ENCODE measurements at regions not wholly inside any gene's neighbourhood (a gene's known extent, or its start where the extent isn't known, plus 50 kb on each side); places are given as distances from the start of the nearest gene placed in this dataset.

DNA sequence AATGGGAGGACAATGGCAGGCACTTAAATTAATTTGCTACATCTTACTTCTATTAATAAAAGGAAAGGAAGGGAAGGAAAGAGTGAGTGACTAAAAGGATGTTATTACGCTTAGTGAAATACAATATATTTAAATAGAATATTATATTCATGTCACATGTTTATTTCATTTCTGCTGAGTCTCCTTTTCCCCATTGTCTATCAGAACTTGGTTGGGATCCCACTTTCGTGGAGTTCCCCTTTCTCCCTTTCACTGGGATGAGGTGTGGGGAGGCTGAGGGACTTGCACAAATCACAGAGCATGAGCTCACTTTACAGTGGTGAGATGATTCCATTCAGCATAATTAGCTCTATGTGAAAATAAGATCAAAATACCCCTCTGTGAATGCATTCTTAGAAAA, 730.6 kb downstream of the TSN start:
- H3K27me3 ChIP-seq (ENCODE audit: control insufficient read depth, insufficient read depth, low read length, poor library complexity, severe bottlenecking), result no peaks in the 10 kb centered on the region
- H3K4me3 ChIP-seq (ENCODE audit: insufficient read depth, low read depth, low read length), result no peak overlapping the region
- H3K36me3 ChIP-seq (ENCODE audit: control insufficient read depth, insufficient read depth, low read length), result no peaks in the 10 kb centered on the region
- H3K9me3 ChIP-seq (ENCODE audit: control insufficient read depth, low read length), result no peaks in the 10 kb centered on the region
- WGBS, 2 experiments, result 80 to 100% methylated on average over 1 of the region's 2 CpGs
- no peak overlapping the region for H3K27ac ChIP-seq (ENCODE audit: insufficient read depth, low read depth, low read length, poor library complexity, severe bottlenecking)
- no peaks in the 10 kb centered on the region for H3K4me1 ChIP-seq (ENCODE audit: control insufficient read depth, insufficient read depth, low read length)

DNA sequence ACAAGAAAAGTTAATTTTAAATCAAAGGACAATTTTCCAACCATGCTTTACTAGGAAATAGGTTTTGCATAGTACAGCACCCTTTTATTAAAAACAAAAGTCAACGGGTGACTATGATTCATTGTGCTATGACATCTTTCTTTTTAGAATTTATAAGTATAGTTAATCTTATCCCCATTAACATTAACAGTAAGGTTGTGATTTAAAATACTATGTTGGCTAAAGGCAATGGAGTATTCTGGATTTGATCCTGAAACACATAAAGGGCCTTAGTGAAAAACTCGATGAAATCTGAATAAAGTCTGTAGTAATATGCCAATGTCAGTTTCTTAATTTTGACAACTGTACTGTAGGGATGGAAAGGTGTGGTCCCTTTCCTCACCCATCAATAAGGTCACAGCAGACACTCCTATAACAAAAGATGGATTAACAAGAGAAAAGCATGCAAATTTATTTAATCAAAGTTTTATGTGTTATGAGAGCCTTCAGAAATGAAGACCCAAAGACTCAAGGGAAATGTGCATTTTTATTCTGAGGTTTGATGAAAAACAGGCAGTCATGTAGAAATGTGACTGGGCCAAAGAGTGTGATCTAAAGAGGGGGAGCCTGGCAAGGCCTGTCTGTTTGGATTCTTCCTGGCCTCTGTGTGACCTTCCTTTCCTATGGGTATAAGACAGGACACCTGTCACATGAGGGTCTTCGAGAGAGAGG, 731.4 kb downstream of the TSN start:
- Histone ChIP-seq H3K4me1 (ENCODE audit: control insufficient read depth, insufficient read depth, low read length) (no peaks in the 10 kb centered on the region), H3K27me3 (ENCODE audit: control insufficient read depth, insufficient read depth, low read length, poor library complexity, severe bottlenecking) (no peaks in the 10 kb centered on the region), H3K36me3 (ENCODE audit: control insufficient read depth, insufficient read depth, low read length) (no peaks in the 10 kb centered on the region), H3K9me3 (ENCODE audit: control insufficient read depth, low read length) (no peaks in the 10 kb centered on the region), H3K4me3 (ENCODE audit: insufficient read depth, low read depth, low read length) (no peak overlapping the region), H3K27ac (ENCODE audit: insufficient read depth, low read depth, low read length, poor library complexity, severe bottlenecking) (no peak overlapping the region)
- WGBS, 2 experiments, result 89 to 99% methylated on average over 2 of the region's 3 CpGs

DNA sequence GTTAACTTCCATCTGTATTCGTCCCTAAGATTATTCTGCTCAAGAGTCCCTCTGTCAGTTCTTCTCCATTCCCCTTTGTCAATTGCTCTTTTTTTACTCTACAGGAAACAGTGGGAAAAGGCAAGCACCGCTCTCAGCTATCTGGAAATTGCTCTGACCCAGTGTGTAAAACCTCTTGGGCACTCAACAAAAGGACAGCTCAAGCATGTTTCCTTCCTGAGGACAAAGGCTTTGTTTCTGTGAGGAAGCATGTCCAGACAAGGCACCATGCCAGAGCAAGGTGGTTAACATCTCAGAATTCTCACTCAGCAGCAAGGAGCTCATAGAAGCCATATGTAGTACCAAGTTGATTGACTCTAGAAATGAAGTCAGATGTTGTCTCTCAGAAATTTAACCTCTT, 735.6 kb downstream of the TSN start:
- WGBS, 2 experiments, result 92 to 93% methylated on average over 2 of the region's 2 CpGs

DNA sequence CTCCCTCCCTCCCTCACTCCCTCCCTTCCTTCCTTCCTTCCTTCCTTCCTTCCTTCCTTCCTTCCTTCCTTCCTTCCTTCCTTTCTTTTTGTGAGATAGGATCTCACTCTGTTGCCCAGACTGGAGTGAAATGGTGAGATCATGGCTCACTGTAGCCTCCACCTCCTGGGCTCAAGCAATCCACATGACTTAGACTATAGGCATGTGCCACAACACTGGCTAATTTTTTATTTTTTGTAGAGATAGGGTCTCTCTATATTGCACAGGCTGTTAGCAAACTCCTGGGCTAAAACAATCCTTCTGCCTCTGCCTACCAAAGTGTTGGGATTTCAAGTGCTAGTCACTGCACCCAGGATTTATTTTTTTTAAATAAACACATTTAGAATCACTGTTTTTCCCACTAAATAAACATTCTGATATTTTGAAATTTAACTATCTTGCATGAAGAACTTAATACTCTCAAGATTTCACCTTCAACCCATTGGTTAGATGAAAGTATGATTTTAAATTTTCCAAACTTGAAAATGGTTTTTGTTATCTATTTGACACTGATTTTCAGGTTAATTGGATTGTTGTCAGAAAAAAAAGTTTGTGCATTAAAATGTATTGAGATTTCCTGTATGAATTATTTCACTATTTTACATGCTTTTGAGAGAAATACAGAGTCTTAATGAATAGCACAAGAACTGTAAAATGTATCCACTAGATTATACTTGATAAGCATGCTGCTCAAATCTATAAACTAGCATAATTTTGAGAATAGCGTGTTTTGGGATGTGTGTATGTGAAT, 745.1 kb downstream of the TSN start:
- Histone ChIP-seq H3K4me3 (ENCODE audit: insufficient read depth, low read depth, low read length) (no peak overlapping the region), H3K4me1 (ENCODE audit: control insufficient read depth, insufficient read depth, low read length) (no peaks in the 10 kb centered on the region), H3K36me3 (ENCODE audit: control insufficient read depth, insufficient read depth, low read length) (no peaks in the 10 kb centered on the region), H3K9me3 (ENCODE audit: control insufficient read depth, low read length) (no peaks in the 10 kb centered on the region), H3K27ac (ENCODE audit: insufficient read depth, low read depth, low read length, poor library complexity, severe bottlenecking) (no peak overlapping the region), H3K27me3 (ENCODE audit: control insufficient read depth, insufficient read depth, low read length, poor library complexity, severe bottlenecking) (no peaks in the 10 kb centered on the region)
- WGBS, 2 experiments, result 100% methylated on average over 1 of the region's 1 CpG; no CpG with 5 or more reads in 1 of the 2 experiments

More for the DNA sequence above, 735.6 kb downstream of the TSN start:
- Histone ChIP-seq H3K27ac (ENCODE audit: insufficient read depth, low read depth, low read length, poor library complexity, severe bottlenecking) (no peak overlapping the region), H3K4me3 (ENCODE audit: insufficient read depth, low read depth, low read length) (no peak overlapping the region), H3K27me3 (ENCODE audit: control insufficient read depth, insufficient read depth, low read length, poor library complexity, severe bottlenecking) (no peaks in the 10 kb centered on the region), H3K4me1 (ENCODE audit: control insufficient read depth, insufficient read depth, low read length) (no peaks in the 10 kb centered on the region), H3K36me3 (ENCODE audit: control insufficient read depth, insufficient read depth, low read length) (no peaks in the 10 kb centered on the region), H3K9me3 (ENCODE audit: control insufficient read depth, low read length) (peaks cover 3% of the 10 kb centered on the region)

DNA sequence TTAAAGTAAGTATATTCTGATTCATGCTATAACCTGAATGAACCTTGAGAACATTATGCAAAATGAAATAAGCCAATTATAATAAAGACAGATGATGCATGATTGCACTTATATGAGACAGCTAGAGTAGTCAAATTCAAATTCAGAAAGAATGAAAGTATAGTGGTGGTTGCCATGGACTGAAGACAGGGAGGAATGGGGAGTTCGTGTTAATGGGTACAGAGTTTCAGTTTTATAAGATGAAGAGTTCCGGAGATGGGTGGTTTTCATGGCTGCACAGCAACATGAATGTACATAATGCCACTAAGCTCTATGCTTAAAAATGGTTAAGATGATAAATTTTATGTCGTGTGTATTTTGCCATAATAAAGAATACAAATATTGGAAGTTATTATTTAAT, 751.2 kb downstream of the TSN start:
- H3K4me3 ChIP-seq (ENCODE audit: insufficient read depth, low read depth, low read length), result no peak overlapping the region
- H3K4me1 ChIP-seq (ENCODE audit: control insufficient read depth, insufficient read depth, low read length), result no peaks in the 10 kb centered on the region
- no peaks in the 10 kb centered on the region for H3K36me3 ChIP-seq (ENCODE audit: control insufficient read depth, insufficient read depth, low read length)
- H3K27ac ChIP-seq (ENCODE audit: insufficient read depth, low read depth, low read length, poor library complexity, severe bottlenecking), result no peak overlapping the region
- no peaks in the 10 kb centered on the region for H3K27me3 ChIP-seq (ENCODE audit: control insufficient read depth, insufficient read depth, low read length, poor library complexity, severe bottlenecking)
- WGBS, 2 experiments, result 94 to 98% methylated on average over 3 of the region's 3 CpGs
- no peaks in the 10 kb centered on the region for H3K9me3 ChIP-seq (ENCODE audit: control insufficient read depth, low read length)

DNA sequence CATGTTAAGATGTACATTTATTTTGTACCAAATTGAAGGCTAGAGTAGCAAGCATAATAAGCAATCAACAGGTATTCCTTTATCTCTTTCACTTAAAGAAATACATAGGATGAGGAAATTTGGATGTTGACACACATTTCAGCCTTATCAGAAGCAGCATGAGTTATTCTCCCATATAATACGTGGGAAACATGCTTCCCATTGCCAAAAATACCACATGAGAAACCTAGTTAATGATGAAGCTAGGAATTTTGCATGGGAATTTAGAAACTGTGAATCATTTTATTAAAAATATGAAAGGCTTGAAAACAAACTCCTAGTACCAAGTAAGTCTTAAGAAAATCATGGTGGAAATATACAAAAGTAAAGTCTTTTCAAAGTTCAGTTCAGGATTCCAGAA, 751.8 kb downstream of the TSN start:
- Histone ChIP-seq H3K36me3 (ENCODE audit: control insufficient read depth, insufficient read depth, low read length) (no peaks in the 10 kb centered on the region), H3K27ac (ENCODE audit: insufficient read depth, low read depth, low read length, poor library complexity, severe bottlenecking) (no peak overlapping the region), H3K9me3 (ENCODE audit: control insufficient read depth, low read length) (no peaks in the 10 kb centered on the region), H3K4me1 (ENCODE audit: control insufficient read depth, insufficient read depth, low read length) (no peaks in the 10 kb centered on the region), H3K27me3 (ENCODE audit: control insufficient read depth, insufficient read depth, low read length, poor library complexity, severe bottlenecking) (no peaks in the 10 kb centered on the region), H3K4me3 (ENCODE audit: insufficient read depth, low read depth, low read length) (no peak overlapping the region)
- WGBS, 2 experiments, result 100% methylated on average over 1 of the region's 1 CpG; no CpG with 5 or more reads in 1 of the 2 experiments

DNA sequence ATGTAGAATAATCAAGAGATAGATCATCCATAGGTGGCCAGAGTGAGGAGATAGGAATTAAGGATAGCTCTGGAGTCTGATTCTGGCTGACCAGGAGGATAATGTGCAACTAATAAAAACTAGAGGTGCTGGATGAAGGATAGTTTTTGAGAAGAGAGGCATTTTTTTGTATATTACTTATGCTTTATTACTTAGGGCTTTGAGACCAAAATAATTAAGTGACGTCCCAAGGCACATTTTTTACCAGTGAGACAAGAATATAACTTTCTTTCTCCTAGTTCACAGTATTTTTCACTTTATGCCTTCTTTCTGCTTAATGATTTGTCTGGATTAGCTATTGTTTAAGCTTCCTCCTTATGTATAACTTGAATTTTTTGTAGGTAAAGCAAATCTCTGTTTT, 756.6 kb downstream of the TSN start:
- H3K4me3 ChIP-seq (ENCODE audit: insufficient read depth, low read depth, low read length), result no peak overlapping the region
- no peaks in the 10 kb centered on the region for H3K9me3 ChIP-seq (ENCODE audit: control insufficient read depth, low read length)
- peaks cover 11% of the 10 kb centered on the region for H3K4me1 ChIP-seq (ENCODE audit: control insufficient read depth, insufficient read depth, low read length)
- H3K27ac ChIP-seq (ENCODE audit: insufficient read depth, low read depth, low read length, poor library complexity, severe bottlenecking), result no peak overlapping the region
- 100% methylated on average over 1 of the region's 1 CpG for WGBS, 2 experiments
- no peaks in the 10 kb centered on the region for H3K27me3 ChIP-seq (ENCODE audit: control insufficient read depth, insufficient read depth, low read length, poor library complexity, severe bottlenecking)
- H3K36me3 ChIP-seq (ENCODE audit: control insufficient read depth, insufficient read depth, low read length), result no peaks in the 10 kb centered on the region

DNA sequence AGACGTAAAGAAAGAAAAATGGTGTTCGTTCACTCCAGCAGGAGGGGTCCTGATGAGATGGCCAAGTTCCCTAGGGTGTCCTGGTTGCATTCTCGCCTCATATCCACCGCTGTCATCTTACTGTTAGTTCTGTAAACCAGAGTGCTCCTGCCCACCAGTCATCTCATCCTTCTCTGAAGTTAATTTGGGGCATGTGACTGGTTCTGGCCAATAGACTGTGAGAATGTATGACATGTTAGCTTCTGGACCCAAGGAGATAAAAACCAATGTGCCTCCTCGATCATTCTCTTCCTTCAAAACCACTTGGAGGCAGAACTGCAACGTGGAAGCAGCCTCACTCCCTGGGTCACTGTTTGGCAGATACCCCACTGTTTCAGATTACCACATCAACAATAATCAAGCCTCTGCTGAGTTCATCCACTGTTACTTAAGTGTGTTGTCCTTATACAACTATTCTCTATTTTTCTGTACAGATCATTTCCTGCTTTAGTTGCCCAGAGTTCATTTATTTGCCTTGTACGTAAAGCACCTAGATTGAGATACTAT, 759.1 kb downstream of the TSN start:
- H3K4me3 ChIP-seq (ENCODE audit: insufficient read depth, low read depth, low read length), result no peak overlapping the region
- WGBS, 2 experiments, result 84 to 90% methylated on average over 7 of the region's 7 CpGs
- no peaks in the 10 kb centered on the region for H3K36me3 ChIP-seq (ENCODE audit: control insufficient read depth, insufficient read depth, low read length)
- no peak overlapping the region for H3K27ac ChIP-seq (ENCODE audit: insufficient read depth, low read depth, low read length, poor library complexity, severe bottlenecking)
- no peaks in the 10 kb centered on the region for H3K9me3 ChIP-seq (ENCODE audit: control insufficient read depth, low read length)
- H3K4me1 ChIP-seq (ENCODE audit: control insufficient read depth, insufficient read depth, low read length), result peaks cover 16% of the 10 kb centered on the region
- no peaks in the 10 kb centered on the region for H3K27me3 ChIP-seq (ENCODE audit: control insufficient read depth, insufficient read depth, low read length, poor library complexity, severe bottlenecking)

DNA sequence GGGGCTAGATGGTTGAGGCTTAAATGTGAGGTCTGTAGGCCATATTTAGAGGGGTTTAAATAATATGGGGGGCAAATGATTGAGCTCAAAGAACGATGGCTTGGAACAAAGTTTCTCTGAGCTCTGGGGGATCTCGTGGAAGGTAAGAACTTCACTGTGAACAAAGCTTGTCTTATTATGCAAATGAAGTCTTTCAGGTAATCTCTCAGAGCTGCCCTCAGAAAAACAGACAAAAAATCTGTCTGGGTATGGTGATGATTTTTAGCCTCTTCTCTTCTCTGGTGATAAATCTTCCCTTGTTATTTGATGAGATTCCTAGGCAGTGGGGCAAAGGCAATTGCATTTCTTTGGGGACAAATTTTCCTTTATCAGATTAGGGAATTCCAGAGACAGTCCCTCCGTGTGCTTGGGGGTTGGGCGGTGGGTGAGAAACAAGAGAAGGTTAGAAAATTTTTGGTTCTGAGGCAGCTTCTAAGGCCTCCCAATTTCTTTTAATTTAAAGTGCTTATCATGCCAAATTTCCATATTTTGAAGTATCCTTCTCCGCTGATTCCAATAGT, 760.4 kb downstream of the TSN start:
- H3K4me1 ChIP-seq (ENCODE audit: control insufficient read depth, insufficient read depth, low read length), result peaks cover 16% of the 10 kb centered on the region
- no peak overlapping the region for H3K27ac ChIP-seq (ENCODE audit: insufficient read depth, low read depth, low read length, poor library complexity, severe bottlenecking)
- no peaks in the 10 kb centered on the region for H3K9me3 ChIP-seq (ENCODE audit: control insufficient read depth, low read length)
- H3K27me3 ChIP-seq (ENCODE audit: control insufficient read depth, insufficient read depth, low read length, poor library complexity, severe bottlenecking), result no peaks in the 10 kb centered on the region
- 34 to 36% methylated on average over 5 of the region's 5 CpGs for WGBS, 2 experiments
- H3K36me3 ChIP-seq (ENCODE audit: control insufficient read depth, insufficient read depth, low read length), result no peaks in the 10 kb centered on the region
- no peak overlapping the region for H3K4me3 ChIP-seq (ENCODE audit: insufficient read depth, low read depth, low read length)

DNA sequence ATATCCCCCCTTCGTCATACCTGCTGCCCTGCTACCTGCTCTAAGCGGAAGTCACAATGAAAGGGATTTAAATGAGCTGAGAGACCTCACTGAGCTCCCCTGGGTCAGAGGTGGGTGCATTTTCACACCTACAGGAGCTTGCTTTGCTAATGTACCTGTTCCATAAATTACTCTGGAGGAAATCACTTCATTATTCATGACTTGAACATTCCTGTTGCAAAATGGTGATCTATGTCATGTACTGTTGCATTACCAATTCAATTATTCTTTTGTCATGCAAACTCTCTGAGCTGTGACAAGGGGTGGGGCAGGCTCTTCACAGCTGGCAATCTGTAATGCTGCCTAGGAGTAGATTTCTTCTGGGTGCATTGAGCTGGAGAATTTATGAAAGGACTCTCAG, 761.3 kb downstream of the TSN start:
- Histone ChIP-seq H3K27ac (ENCODE audit: insufficient read depth, low read depth, low read length, poor library complexity, severe bottlenecking) (no peak overlapping the region), H3K36me3 (ENCODE audit: control insufficient read depth, insufficient read depth, low read length) (no peaks in the 10 kb centered on the region), H3K27me3 (ENCODE audit: control insufficient read depth, insufficient read depth, low read length, poor library complexity, severe bottlenecking) (no peaks in the 10 kb centered on the region), H3K9me3 (ENCODE audit: control insufficient read depth, low read length) (no peaks in the 10 kb centered on the region), H3K4me1 (ENCODE audit: control insufficient read depth, insufficient read depth, low read length) (peaks cover 16% of the 10 kb centered on the region), H3K4me3 (ENCODE audit: insufficient read depth, low read depth, low read length) (no peak overlapping the region)
- 36 to 51% methylated on average over 1 to 2 of the region's 2 CpGs for WGBS, 2 experiments

Measured in ectodermal cell (in vitro differentiated cells).